Esophagus muscularis mucosa (tissue), 4 donors: ENCODE measurements at regions not wholly inside any gene's neighbourhood (a gene's known extent, or its start where the extent isn't known, plus 50 kb on each side); places are given as distances from the start of the nearest gene placed in this dataset.

Source experiments
- CTCF ChIP-seq, 3 experiments: fragments of 200-600 bp in 2 of 3; fragments of 450-650 bp in 1 of 3; sonication (generic) in 2 of 3; IDR thresholded peaks; one replicate each; pipeline ENCODE4 v1.5.1; 2017 to 2019; ENCODE audit warnings: antibody characterized with exemption in 3 of 3, mild to moderate bottlenecking in 2 of 3, moderate library complexity in 1 of 3
- EP300 ChIP-seq: sonication (generic); formaldehyde crosslinking; IDR thresholded peaks from one replicate; pipeline ENCODE4 v1.6.1; 2017; ENCODE audit warnings: antibody characterized with exemption
- POLR2A ChIP-seq: fragments of 450-650 bp; IDR thresholded peaks from one replicate; pipeline ENCODE4 v1.6.1; 2017; ENCODE audit warnings: antibody characterized with exemption, moderate library complexity, mild to moderate bottlenecking, low read depth

- TF ChIP-seq POLR2A (no peak), CTCF (IDR thresholded peaks at IDR 0.05) (no peak), EP300 (no peak)
Measured at GRCh38 chr6:68400396-68400795, 234.7 kb upstream of the ADGRB3 start.
